ENCODE measurements at regions not wholly inside any gene's neighbourhood (a gene's known extent, or its start where the extent isn't known, plus 50 kb on each side); places are given as distances from the start of the nearest gene placed in this dataset.
"Not testable (repeated sequence)": the region's sequence is repeated elsewhere in the genome, so short reads cannot be mapped to it uniquely, and the experiment has no call there.

- DNase-seq: peak; percentile 21
Measured at GRCh38 chr6:27532820-27533538, 60.1 kb upstream of the ZNF184 start.

DNA sequence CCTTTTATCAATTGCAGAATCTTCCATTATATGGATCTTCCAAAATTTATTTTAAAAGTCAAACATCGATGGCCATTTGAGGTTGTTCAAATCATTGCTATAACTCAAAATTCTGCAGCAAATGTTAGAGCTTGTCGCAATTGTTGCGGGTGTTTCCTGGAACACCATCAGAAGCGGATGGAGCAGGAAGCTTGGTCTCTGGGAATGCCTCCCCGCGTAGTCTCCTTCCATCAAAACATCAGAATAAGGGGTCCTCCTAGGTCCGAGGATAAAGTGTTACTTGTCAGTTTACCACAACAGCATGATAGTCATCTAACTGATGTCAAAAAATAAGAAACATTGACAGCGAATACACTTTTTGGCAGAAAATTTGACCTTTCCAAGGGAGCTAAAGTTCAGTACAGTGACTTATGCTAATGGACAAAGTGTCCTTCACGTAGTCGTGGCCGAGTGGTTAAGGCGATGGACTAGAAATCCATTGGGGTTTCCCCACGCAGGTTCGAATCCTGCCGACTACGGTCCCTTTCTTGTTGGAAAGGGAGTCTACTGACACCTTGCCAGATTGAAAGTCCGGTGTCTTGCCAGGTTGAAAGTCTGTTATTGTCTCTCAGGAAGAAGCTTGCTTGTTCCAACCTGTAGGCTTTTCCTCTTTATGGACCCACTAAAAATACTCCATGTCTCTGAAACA lies 59.0 kb upstream of the ZNF184 start:
- DNase-seq: no peak

GRCh38 chr6:27529796-27530195 lies 56.9 kb upstream of the ZNF184 start:
- not testable (repeated sequence) for DNase-seq

DNA sequence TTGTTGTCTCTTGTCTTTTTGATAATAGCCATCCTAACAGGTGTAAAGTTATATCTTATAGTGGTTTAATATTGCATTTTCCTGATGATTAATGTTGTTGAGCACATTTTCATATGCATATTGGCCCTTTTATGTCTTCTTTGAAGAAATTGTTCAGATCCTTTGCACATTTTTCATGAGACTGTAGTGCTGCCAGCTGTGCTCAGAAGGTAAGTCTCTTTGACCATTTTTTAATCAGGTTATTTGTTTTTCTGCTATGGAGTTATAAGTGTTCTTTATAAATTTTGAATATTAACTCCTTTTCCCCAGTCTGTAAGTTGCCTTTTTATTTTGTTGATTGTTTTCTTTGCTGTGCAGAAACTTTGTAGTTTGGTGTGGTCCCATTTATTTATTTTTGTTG lies 55.8 kb upstream of the ZNF184 start:
- no peak for DNase-seq
